Upper lobe of left lung (tissue), 4 donors: ENCODE measurements at regions not wholly inside any gene's neighbourhood (a gene's known extent, or its start where the extent isn't known, plus 50 kb on each side); places are given as distances from the start of the nearest gene placed in this dataset.
A peak's percentile ranks its signal among the peaks of the same experiment; 100 is the strongest.

Experiments used
- EP300 ChIP-seq, 4 donors: sonication (generic); formaldehyde crosslinking; IDR thresholded peaks; one replicate each; pipeline ENCODE4 v1.5.1; 2017; ENCODE audit warnings: antibody characterized with exemption in 4 of 4, control low read depth in 2 of 4
- POLR2A ChIP-seq, 4 donors: fragments of 450-650 bp; IDR thresholded peaks; one replicate each; pipeline ENCODE4 v1.5.1; 2016 to 2017; ENCODE audit warnings: antibody characterized with exemption in 4 of 4, mild to moderate bottlenecking in 2 of 4
- POLR2AphosphoS5 ChIP-seq, 2 donors: sonication (generic); formaldehyde crosslinking; IDR thresholded peaks; one replicate each; pipeline ENCODE4 v1.5.1; 2017; ENCODE audit warnings: antibody characterized with exemption in 2 of 2
- TF ChIP-seq, protein P1 (sequence below), 6 experiments: fragments of 450-650 bp in 4 of 6; fragments of 200-600 bp in 2 of 6; sonication (generic) in 2 of 6; IDR thresholded peaks; one replicate each; pipeline ENCODE4 v1.5.1; 2016 to 2019; ENCODE audit warnings: antibody characterized with exemption in 6 of 6

DNA sequence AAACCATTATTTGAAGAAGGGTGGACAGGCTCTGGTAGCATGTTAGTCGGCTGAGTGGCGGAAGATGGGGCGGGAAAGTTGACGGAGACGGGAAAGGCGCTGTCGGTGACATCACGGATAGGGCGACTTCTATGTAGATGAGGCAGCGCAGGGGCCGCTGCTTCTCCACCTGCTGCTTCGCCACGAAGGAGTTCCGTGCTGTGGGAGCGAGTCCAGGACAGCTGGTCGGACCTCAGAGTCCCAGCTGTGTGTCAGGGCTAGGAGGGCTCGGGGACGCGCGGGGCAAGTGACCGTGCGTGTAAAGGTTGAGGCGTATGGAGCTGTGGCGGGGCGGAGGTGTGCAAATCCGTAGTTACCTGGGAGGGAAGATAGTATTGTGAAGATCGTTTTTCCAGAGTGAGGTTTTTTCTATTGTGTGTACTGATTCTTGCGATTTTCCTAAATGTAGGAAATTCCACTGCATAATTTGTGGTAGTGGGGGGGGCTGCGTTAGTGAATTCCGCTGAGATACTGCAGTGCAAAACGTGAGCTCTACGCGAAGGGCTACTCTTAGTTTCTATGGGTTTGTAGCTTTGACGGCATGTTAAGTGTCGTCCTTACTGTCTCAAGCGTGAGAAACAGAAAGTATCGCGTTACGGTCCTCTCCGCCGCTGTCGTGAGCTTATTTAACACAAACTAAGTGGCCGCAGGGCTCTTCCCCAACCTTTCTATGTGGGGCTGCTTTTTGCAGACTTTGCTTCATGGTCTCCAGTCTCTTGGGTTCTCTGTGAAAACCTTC is 111.2 kb upstream of the NBPF11 start:
- TF ChIP-seq POLR2A (IDR thresholded peaks at IDR 0.05) = peak; percentile 49 to 76 (median 60)
- TF ChIP-seq, protein P1, sequence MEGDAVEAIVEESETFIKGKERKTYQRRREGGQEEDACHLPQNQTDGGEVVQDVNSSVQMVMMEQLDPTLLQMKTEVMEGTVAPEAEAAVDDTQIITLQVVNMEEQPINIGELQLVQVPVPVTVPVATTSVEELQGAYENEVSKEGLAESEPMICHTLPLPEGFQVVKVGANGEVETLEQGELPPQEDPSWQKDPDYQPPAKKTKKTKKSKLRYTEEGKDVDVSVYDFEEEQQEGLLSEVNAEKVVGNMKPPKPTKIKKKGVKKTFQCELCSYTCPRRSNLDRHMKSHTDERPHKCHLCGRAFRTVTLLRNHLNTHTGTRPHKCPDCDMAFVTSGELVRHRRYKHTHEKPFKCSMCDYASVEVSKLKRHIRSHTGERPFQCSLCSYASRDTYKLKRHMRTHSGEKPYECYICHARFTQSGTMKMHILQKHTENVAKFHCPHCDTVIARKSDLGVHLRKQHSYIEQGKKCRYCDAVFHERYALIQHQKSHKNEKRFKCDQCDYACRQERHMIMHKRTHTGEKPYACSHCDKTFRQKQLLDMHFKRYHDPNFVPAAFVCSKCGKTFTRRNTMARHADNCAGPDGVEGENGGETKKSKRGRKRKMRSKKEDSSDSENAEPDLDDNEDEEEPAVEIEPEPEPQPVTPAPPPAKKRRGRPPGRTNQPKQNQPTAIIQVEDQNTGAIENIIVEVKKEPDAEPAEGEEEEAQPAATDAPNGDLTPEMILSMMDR (IDR thresholded peaks at IDR 0.05) = no peak
- peak; percentile 75 to 95 for TF ChIP-seq POLR2AphosphoS5 (IDR thresholded peaks at IDR 0.05)
- TF ChIP-seq EP300 (IDR thresholded peaks at IDR 0.05) = no peak
